ENCODE measurements at regions not wholly inside any gene's neighbourhood (a gene's known extent, or its start where the extent isn't known, plus 50 kb on each side); places are given as distances from the start of the nearest gene placed in this dataset.

GRCh38 chr16:66164581-66165247 lies 201.8 kb upstream of the CDH5 start:
- WGBS (ENCODE audit: low lambda C conversion rate): 1% methylated on average over 7 of the region's 7 CpGs
- no TSS peak for BruUV-seq (replicated peaks)
- Histone ChIP-seq H3K9me3 (ENCODE audit: low read length) (no peaks in the 10 kb centered on the region), H3K4me3 (replicated peaks in 1 of 3; ENCODE audit: insufficient read depth in 1 of 3, low read depth in 2 of 3, low read length in 3 of 3) (no peak overlapping the region), H3K36me3 (replicated peaks in 1 of 2; ENCODE audit: control insufficient read depth in 1 of 2, insufficient read depth in 2 of 2, low read length in 2 of 2) (no peaks in the 10 kb centered on the region), H3K27me3 (ENCODE audit: control insufficient read depth in 1 of 2, insufficient read depth in 2 of 2, low read length in 2 of 2) (peaks cover 3 to 19% of the 10 kb centered on the region in 2 experiments; a peak in 3 of 5 replicates), H3K4me2 (ENCODE audit: low read depth, low read length) (no peak overlapping the region), H3K9ac (ENCODE audit: insufficient read depth, low read depth, low read length) (no peak overlapping the region), H3K79me2 (ENCODE audit: insufficient read depth, low read length) (no peaks in the 10 kb centered on the region), H4K20me1 (ENCODE audit: insufficient read depth, low read length) (no peaks in the 10 kb centered on the region), H3K27ac (ENCODE audit: extremely low read length, insufficient read depth, low read length) (no peak overlapping the region), H2AFZ (ENCODE audit: low read length) (no peak overlapping the region), H3K4me1 (ENCODE audit: insufficient read depth, low read length) (no peaks in the 10 kb centered on the region)
- ATAC-seq (no peak), FAIRE-seq (no peak), DNase-seq (ENCODE audit: low spot score) (no peak)
- ChIA-PET POLR2A (no interaction called here), CTCF (ENCODE audit: low intra/inter-chr PET ratio, low total read pairs) (no interaction called here)
- TF ChIP-seq ATRX (CRISPR knock-in tag; IDR thresholded peaks at IDR 0.05; ENCODE audit: borderline replicate concordance) (no peak), STAG1 (CRISPR knock-in tag; IDR thresholded peaks at IDR 0.05) (no peak), ZNF234 (CRISPR knock-in tag; conservative IDR thresholded peaks at IDR 0.05) (no peak)
- intact Hi-C loops (cut with micrococcal nuclease; ENCODE audit: unreplicated experiment): no loop called here
- in situ Hi-C loops (cut with HindIII; ENCODE audit: extremely low pct_ligation_motif_present, low pct_unique_long_range_greater_than_20kb): no loop called here

GRCh38 chr16:66162821-66163220 lies 203.7 kb upstream of the CDH5 start:
- no peak overlapping the region for H2AFZ ChIP-seq (ENCODE audit: low read length)
- H3K4me1 ChIP-seq (ENCODE audit: insufficient read depth, low read length): no peaks in the 10 kb centered on the region
- FAIRE-seq: no peak
- ATAC-seq: no peak
- H3K79me2 ChIP-seq (ENCODE audit: insufficient read depth, low read length): no peaks in the 10 kb centered on the region
- DNase-seq (ENCODE audit: low spot score): no peak
- no peaks in the 10 kb centered on the region for H3K9me3 ChIP-seq (ENCODE audit: low read length)
- H3K27ac ChIP-seq (ENCODE audit: extremely low read length, insufficient read depth, low read length): no peak overlapping the region
- H4K20me1 ChIP-seq (ENCODE audit: insufficient read depth, low read length): no peaks in the 10 kb centered on the region
- H3K4me2 ChIP-seq (ENCODE audit: low read depth, low read length): no peak overlapping the region
- no peaks in the 10 kb centered on the region for H3K36me3 ChIP-seq (replicated peaks in 1 of 2; ENCODE audit: control insufficient read depth in 1 of 2, insufficient read depth in 2 of 2, low read length in 2 of 2)
- no peak overlapping the region for H3K9ac ChIP-seq (ENCODE audit: insufficient read depth, low read depth, low read length)
- H3K27me3 ChIP-seq (ENCODE audit: control insufficient read depth in 1 of 2, insufficient read depth in 2 of 2, low read length in 2 of 2): peaks cover 3 to 12% of the 10 kb centered on the region in 2 experiments; a peak in 3 of 5 replicates
- CTCF ChIA-PET (ENCODE audit: low intra/inter-chr PET ratio, low total read pairs): no interaction called here
- no peak for TF ChIP-seq NFATC3 (CRISPR knock-in tag; IDR thresholded peaks at IDR 0.05)
- TF ChIP-seq ZNF414 (CRISPR knock-in tag; IDR thresholded peaks at IDR 0.05): no peak
- TF ChIP-seq ZBTB43 (CRISPR knock-in tag; conservative IDR thresholded peaks at IDR 0.05): no peak
- TF ChIP-seq ATF7-NPFF (CRISPR knock-in tag; IDR thresholded peaks at IDR 0.05; ENCODE audit: low read depth): no peak
- no peak overlapping the region for H3K4me3 ChIP-seq (replicated peaks in 1 of 3; ENCODE audit: insufficient read depth in 1 of 3, low read depth in 2 of 3, low read length in 3 of 3)
- BruUV-seq (replicated peaks): no TSS peak
- intact Hi-C loops (cut with micrococcal nuclease; ENCODE audit: unreplicated experiment): no loop called here
- in situ Hi-C loops (cut with HindIII; ENCODE audit: extremely low pct_ligation_motif_present, low pct_unique_long_range_greater_than_20kb): no loop called here
- POLR2A ChIA-PET: no interaction called here
- 4% methylated on average over 5 of the region's 5 CpGs for WGBS (ENCODE audit: low lambda C conversion rate)
